ENCODE measurements at regions not wholly inside any gene's neighbourhood (a gene's known extent, or its start where the extent isn't known, plus 50 kb on each side); places are given as distances from the start of the nearest gene placed in this dataset.
"Not testable (repeated sequence)": the region's sequence is repeated elsewhere in the genome, so short reads cannot be mapped to it uniquely, and the experiment has no call there.

- DNase-seq = no peak
Observed at GRCh38 chr2:234405462-234405861, 91.4 kb downstream of the ARL4C start.

DNA sequence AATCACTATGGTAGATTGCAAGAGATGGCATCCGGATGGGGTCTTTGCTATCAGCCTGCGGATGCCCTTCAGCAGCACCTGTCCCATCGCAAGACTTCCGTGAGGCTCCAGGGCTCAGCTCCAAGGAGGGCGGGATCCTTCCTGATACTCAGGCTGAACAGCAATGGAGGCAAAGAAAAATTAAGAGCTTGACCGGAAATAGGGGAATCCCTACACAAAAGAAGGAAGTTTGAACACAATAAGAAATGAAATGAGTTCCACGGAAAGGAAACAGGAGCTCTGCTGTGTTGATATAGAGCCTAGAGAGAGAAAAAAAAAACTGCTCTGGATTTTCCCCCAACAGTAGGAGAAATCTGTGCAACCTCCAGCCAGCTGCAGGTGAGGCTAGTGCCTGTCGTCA lies 91.9 kb downstream of the ARL4C start:
- no peak for DNase-seq

- no peak for DNase-seq
Observed at GRCh38 chr2:234403751-234404150, 93.1 kb downstream of the ARL4C start.

GRCh38 chr2:234403074-234403473 lies 93.8 kb downstream of the ARL4C start:
- no peak for DNase-seq

DNA sequence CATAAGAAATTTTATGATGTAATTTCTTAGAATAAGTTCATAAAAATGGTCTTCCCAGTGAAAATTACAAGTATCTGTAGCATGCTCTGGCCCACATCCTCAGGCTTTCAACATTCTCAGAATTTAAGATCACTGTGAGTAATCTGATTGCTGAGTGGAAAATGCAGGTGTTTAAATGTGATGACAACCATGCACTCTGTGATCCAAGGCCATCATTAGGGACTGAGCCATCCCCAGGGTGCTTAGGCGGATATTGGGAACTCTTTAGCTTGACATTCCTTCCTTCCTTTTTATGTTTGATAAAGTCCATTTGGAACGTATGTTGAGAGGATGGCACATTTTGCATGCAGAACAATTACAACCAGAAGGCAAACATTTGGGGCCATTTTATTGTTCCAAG lies 95.5 kb downstream of the ARL4C start:
- DNase-seq = no peak

- no peak for DNase-seq
Observed at GRCh38 chr2:234399451-234400246, 97.2 kb downstream of the ARL4C start.

- no peak for DNase-seq
Observed at GRCh38 chr2:234398531-234398930, 98.3 kb downstream of the ARL4C start.

GRCh38 chr2:234395891-234396420 lies 100.9 kb downstream of the ARL4C start:
- no peak for DNase-seq

DNA sequence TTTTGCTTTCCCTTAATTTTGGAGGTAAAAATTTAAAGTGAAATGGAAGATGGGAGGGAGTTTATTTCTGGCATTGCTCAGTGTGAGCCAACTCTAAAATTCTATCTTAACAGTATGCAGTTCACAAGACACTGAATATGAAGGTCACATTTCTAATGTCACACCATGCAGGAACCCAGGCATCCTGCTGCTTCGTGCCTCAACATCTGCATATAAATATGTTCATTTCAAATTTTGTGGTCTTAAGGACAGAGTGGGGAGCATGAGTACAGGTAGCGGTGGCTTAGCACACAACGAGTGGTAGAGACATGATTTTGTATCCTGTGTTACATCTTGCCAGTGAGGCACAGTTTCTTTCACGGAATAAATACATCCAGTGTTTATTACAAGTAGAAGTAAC lies 102.4 kb downstream of the ARL4C start:
- no peak for DNase-seq

- DNase-seq = no peak
Observed at GRCh38 chr2:234393354-234393753, 103.5 kb downstream of the ARL4C start.

DNA sequence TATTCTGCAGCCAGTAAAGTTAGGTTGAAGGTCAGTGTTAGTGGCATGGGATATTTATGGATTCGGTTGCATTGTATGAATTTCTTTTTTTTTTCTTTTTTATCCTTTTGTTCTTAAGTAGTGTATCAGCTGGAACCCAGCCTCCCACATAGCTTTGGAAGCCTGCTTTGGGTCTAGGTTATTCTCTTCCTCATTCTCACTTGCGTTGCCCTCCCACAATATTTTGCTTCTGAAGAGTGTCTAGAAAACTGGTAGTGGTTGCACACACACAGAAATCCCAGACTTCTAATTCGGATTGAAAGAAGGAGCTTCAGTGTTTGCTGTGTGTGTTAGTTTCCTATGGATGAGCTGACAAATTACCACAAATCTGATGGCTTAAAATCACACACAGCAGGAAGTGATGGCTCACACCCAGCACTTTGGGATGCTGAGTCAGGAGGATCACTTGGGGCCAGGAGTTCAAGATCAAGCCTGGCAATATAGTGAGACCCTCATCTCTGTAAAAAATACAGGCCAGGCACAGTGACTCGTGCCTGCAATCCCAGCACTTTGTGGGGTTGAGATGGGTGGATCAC lies 104.8 kb downstream of the ARL4C start:
- no peak for DNase-seq

GRCh38 chr2:234391625-234392024 lies 105.3 kb downstream of the ARL4C start:
- no peak for DNase-seq

- not testable (repeated sequence) for DNase-seq
Observed at GRCh38 chr2:234389661-234390060, 107.2 kb downstream of the ARL4C start.

DNA sequence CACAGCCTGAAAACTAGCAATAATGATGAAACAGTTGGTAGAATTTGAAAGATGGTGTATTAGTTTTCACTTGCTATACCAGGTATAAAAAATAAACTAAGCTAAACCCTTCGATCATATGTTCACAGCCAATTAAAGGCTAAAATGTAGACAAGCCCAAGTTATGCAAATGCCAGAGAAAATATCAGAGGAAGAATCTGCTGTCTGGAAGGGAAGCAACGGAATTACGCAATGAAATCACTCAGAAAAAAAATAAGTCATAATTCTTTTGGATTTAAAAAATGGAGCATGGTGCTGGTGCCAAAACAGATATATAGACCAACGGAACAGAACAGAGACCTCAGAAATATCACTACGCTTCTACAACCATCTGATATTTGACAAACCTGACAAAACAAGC lies 108.3 kb downstream of the ARL4C start:
- DNase-seq = no peak

GRCh38 chr2:234386971-234387370 lies 109.9 kb downstream of the ARL4C start:
- DNase-seq = no peak

DNA sequence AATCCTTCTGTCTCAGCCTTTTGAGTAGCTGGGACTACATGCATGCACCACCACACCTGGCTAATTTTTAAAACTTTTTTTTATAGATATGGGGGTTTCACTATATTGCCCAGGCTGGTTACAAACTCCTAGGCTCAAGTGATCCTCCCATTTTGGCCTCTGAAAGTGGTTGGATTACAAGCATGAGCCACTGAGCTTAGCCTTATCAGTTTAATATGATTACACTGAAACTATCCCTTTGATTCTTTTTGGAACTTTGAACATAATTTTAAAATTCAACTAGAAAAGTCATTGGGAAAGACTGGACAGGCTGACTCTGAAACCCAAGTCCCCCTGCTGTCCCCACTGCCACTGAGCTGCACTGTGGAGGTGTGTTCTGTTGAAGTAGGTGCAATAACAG lies 114.8 kb downstream of the ARL4C start:
- DNase-seq = no peak

DNA sequence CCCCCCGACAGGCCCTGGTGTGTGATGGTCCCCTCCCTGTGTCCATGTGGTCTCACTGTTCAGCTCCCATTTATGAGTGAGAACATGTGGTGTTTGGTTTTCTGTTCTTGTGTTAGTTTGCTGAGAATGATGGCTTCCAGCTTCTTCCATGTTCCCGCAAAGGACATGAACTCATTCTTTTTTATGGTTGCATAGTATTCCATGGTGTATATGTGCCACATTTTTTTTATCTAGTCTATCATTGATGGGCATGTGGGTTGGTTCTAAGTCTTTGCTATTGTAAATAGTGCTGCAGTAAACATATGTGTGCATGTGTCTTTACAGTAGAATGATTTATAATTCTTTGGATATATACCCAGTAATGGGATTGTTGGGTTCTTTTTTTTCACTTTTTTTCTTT lies 117.9 kb downstream of the ARL4C start:
- DNase-seq = not testable (repeated sequence)

DNA sequence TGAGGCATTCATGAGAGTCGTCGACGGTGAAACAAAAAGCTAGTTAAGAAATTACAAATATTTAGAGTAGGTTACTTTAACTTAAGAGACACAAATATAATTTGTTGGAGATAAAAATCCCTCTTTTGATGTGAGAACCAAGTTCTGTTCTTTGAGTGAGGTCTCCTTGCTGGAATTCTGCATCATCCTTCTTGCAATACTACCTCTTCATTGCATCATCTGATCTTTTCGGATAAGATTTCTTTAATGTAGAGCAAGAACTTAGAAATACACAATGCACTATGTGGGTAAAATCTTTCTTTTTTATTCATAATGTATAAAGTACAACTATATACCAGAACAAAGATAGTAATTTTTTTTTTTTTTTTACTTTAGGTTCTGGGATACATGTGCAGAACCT lies 118.4 kb downstream of the ARL4C start:
- no peak for DNase-seq

- no peak for DNase-seq
Observed at GRCh38 chr2:234377761-234378391, 119.0 kb downstream of the ARL4C start.

DNA sequence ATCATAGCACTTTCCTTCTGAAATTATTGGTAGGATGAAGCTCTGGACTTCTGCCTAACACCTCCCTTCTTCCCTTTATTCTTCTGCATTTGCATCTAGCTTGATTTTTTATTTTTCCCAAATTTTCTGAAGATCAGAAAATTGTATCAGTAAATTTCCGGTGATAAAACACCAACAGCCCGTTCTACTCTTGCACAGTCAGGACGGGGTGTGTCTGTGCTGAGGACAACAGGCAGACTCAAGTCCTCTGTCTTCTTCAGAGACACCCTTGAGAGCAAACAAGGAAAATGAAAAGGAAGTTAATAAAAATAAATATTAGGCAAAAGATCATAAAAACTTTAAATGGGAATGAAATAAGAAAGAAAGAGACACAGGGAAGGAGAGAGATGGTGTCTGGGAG lies 120.7 kb downstream of the ARL4C start:
- no peak for DNase-seq

GRCh38 chr2:234375176-234375880 lies 121.6 kb downstream of the ARL4C start:
- DNase-seq = no peak

- no peak for DNase-seq
Observed at GRCh38 chr2:234374736-234375135, 122.1 kb downstream of the ARL4C start.

GRCh38 chr2:234374150-234374508 lies 122.8 kb downstream of the ARL4C start:
- no peak for DNase-seq

Data from SW 1271 (cell line).